Upper lobe of left lung (tissue), 6 donors: ENCODE measurements at regions not wholly inside any gene's neighbourhood (a gene's known extent, or its start where the extent isn't known, plus 50 kb on each side); places are given as distances from the start of the nearest gene placed in this dataset.

Experiments
- ATAC-seq, 2 donors: fragments of 200-7000 bp; cut with Tn5 transposase; one replicate each; pipeline ENCODE4 v1.9.1; 2022; ENCODE audit warnings: mild to moderate bottlenecking in 2 of 2, moderate library complexity in 2 of 2; ENCODE audit not compliant: low FRiP score in 2 of 2
- DNase-seq, 2 donors: peaks; one replicate each; pipeline ENCODE4 v3.0.0-alpha.2; 2019 to 2020
- H3K27ac ChIP-seq, 4 donors: fragments of 200-600 bp; sonication (generic); one replicate each; pipeline ENCODE4 v1.5.1; 2016 to 2019
- H3K27me3 ChIP-seq, 4 donors: fragments of 200-600 bp; sonication (generic); one replicate each; pipeline ENCODE4 v1.5.1; 2017 to 2019
- H3K36me3 ChIP-seq, 4 donors: fragments of 200-600 bp; sonication (generic); one replicate each; pipeline ENCODE4 v1.5.1; 2016 to 2019
- H3K4me1 ChIP-seq, 4 donors: fragments of 200-600 bp; sonication (generic); one replicate each; pipeline ENCODE4 v1.5.1; 2018 to 2019
- H3K4me3 ChIP-seq, 4 donors: fragments of 200-600 bp; sonication (generic); one replicate each; pipeline ENCODE4 v1.5.1; 2017 to 2019; ENCODE audit warnings: mild to moderate bottlenecking in 2 of 4, moderate library complexity in 1 of 4
- H3K9me3 ChIP-seq, 4 donors: fragments of 200-600 bp; sonication (generic); one replicate each; pipeline ENCODE4 v1.5.1; 2018 to 2019
- EP300 ChIP-seq, 4 donors: sonication (generic); formaldehyde crosslinking; IDR thresholded peaks; one replicate each; pipeline ENCODE4 v1.5.1; 2017; ENCODE audit warnings: antibody characterized with exemption in 4 of 4, control low read depth in 2 of 4
- POLR2A ChIP-seq, 4 donors: fragments of 450-650 bp; IDR thresholded peaks; one replicate each; pipeline ENCODE4 v1.5.1; 2016 to 2017; ENCODE audit warnings: antibody characterized with exemption in 4 of 4, mild to moderate bottlenecking in 2 of 4
- POLR2AphosphoS5 ChIP-seq, 2 donors: sonication (generic); formaldehyde crosslinking; IDR thresholded peaks; one replicate each; pipeline ENCODE4 v1.5.1; 2017; ENCODE audit warnings: antibody characterized with exemption in 2 of 2
- WGBS, 2 donors: methylation state at CpG; one replicate each; pipeline ENCODE4 v1.1.5; 2017 to 2018; 5-methylcytosine and 5-hydroxymethylcytosine counted together
- TF ChIP-seq, protein P1 (sequence below), 6 experiments: fragments of 450-650 bp in 4 of 6; fragments of 200-600 bp in 2 of 6; sonication (generic) in 2 of 6; IDR thresholded peaks; one replicate each; pipeline ENCODE4 v1.5.1; 2016 to 2019; ENCODE audit warnings: antibody characterized with exemption in 6 of 6
- donor health status: DM: no; HTN: no; CAD: no; lungs with moderate emphysema.
- donor health status: DM: no; HTN: yes; CAD: no; lungs with severe emphysema.

DNA sequence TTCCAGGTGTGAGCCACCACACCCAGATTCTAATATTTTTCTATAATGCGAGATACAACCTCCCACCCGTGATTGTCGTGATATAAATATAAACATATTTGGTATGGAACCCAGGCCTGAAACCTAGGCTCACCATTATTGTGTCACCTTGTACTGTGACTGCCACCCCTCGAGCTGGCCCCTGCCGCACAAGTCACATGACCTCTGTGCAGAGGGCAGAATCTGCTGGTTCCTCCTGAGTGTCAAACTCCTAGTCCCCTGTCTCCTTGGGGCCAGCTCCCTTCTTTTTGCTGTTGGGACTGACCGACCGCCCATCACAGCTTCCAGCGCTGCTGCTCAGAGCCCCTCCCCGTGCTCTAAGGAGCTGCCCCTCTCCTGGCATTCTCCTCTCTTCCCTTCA, 86.4 kb downstream of the RSPH3 start:
- DNase-seq (no peak), ATAC-seq (no peak)
- H3K27ac ChIP-seq: no peak overlapping the region
- no peaks in the 10 kb centered on the region for H3K27me3 ChIP-seq
- no peaks in the 10 kb centered on the region for H3K36me3 ChIP-seq
- no peak for TF ChIP-seq EP300 (IDR thresholded peaks at IDR 0.05)
- TF ChIP-seq, protein P1, sequence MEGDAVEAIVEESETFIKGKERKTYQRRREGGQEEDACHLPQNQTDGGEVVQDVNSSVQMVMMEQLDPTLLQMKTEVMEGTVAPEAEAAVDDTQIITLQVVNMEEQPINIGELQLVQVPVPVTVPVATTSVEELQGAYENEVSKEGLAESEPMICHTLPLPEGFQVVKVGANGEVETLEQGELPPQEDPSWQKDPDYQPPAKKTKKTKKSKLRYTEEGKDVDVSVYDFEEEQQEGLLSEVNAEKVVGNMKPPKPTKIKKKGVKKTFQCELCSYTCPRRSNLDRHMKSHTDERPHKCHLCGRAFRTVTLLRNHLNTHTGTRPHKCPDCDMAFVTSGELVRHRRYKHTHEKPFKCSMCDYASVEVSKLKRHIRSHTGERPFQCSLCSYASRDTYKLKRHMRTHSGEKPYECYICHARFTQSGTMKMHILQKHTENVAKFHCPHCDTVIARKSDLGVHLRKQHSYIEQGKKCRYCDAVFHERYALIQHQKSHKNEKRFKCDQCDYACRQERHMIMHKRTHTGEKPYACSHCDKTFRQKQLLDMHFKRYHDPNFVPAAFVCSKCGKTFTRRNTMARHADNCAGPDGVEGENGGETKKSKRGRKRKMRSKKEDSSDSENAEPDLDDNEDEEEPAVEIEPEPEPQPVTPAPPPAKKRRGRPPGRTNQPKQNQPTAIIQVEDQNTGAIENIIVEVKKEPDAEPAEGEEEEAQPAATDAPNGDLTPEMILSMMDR (IDR thresholded peaks at IDR 0.05): no peak
- no peak for TF ChIP-seq POLR2A (IDR thresholded peaks at IDR 0.05)
- no peak for TF ChIP-seq POLR2AphosphoS5 (IDR thresholded peaks at IDR 0.05)
- H3K9me3 ChIP-seq: no peaks in the 10 kb centered on the region
- peaks cover 7 to 23% (median 19%) of the 10 kb centered on the region in 4 donors for H3K4me1 ChIP-seq
- no peak overlapping the region for H3K4me3 ChIP-seq
- WGBS, 2 donors: 92 to 97% methylated on average over 9 of the region's 9 CpGs

DNA sequence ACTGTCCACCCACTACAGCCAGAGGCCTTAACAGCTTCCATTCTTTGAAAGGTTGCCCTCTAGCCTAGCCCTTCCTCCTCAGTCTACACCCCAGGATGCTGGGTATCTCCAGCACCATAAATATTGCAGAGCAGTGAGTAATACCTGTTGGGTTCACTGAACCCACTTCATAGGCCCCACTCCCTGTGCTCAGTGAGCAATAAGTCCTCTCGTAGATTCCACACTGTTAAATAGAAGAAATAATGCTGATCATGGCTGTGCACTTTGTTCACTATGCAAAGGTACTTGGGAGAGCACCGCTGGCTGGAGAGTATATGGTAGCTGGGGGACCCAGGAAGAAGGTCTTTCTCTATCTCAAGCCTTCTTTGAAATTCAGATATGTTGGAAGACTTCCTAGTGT, 87.3 kb downstream of the RSPH3 start:
- TF ChIP-seq POLR2A (IDR thresholded peaks at IDR 0.05) (no peak), POLR2AphosphoS5 (IDR thresholded peaks at IDR 0.05) (no peak), EP300 (IDR thresholded peaks at IDR 0.05) (no peak)
- TF ChIP-seq, protein P1 (IDR thresholded peaks at IDR 0.05): no peak
- H3K4me3 ChIP-seq: no peak overlapping the region
- ATAC-seq (no peak), DNase-seq (no peak)
- peaks cover 7 to 23% (median 18%) of the 10 kb centered on the region in 4 donors for H3K4me1 ChIP-seq
- no peaks in the 10 kb centered on the region for H3K9me3 ChIP-seq
- WGBS, 2 donors: 89 to 96% methylated on average over 2 of the region's 2 CpGs
- no peak overlapping the region for H3K27ac ChIP-seq
- H3K27me3 ChIP-seq: no peaks in the 10 kb centered on the region
- H3K36me3 ChIP-seq: no peaks in the 10 kb centered on the region

DNA sequence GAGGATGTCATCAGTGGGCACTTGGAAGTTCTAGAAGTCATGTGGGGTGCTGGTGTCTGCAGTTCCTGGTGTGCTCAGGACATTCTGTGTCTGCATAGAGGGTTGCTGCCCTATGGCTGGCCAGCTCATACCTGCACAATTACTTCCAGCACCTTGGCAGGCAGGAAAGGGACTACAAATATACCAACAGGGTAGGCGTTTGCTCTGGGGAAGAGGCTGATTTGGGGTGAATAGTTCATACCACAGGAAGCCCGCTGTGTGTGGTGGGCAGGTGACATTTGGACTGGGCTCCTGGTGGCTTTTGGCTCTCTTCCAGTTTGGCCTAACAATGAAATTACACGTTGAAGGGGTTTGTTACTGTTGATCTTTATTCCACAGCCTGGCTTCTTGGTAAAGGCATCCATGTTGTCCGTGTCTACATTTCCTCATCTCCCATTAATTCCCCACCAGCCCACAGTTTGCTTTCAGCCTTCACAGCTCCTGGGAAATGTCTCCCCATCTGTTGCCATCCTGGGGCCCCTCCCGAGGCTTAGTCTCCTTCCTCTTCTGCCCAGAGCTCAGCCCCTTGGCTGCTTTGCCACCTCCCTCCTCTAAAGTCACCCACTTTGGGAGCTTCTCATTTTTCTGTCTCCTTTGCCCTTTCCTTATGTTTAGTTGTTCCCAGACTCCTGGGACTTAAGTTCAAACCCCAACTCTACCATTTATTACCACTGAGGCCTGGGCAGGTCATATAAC, 88.1 kb downstream of the RSPH3 start:
- ATAC-seq: peak; percentile 33 to 62
- H3K4me3 ChIP-seq: no peak overlapping the region
- no peaks in the 10 kb centered on the region for H3K36me3 ChIP-seq
- WGBS, 2 donors: 58 to 65% methylated on average over 5 of the region's 5 CpGs
- H3K4me1 ChIP-seq: peaks cover 4 to 18% (median 15%) of the 10 kb centered on the region in 4 donors
- no peaks in the 10 kb centered on the region for H3K27me3 ChIP-seq
- DNase-seq: peak in 1 of 2 donors; percentile 38
- peak overlapping the region in 3 of 4 donors; percentile 72 to 77 (median 73) for H3K27ac ChIP-seq
- H3K9me3 ChIP-seq: no peaks in the 10 kb centered on the region
- TF ChIP-seq POLR2AphosphoS5 (IDR thresholded peaks at IDR 0.05) (no peak), EP300 (IDR thresholded peaks at IDR 0.05) (no peak), POLR2A (IDR thresholded peaks at IDR 0.05) (no peak)
- TF ChIP-seq, protein P1 (IDR thresholded peaks at IDR 0.05): no peak

DNA sequence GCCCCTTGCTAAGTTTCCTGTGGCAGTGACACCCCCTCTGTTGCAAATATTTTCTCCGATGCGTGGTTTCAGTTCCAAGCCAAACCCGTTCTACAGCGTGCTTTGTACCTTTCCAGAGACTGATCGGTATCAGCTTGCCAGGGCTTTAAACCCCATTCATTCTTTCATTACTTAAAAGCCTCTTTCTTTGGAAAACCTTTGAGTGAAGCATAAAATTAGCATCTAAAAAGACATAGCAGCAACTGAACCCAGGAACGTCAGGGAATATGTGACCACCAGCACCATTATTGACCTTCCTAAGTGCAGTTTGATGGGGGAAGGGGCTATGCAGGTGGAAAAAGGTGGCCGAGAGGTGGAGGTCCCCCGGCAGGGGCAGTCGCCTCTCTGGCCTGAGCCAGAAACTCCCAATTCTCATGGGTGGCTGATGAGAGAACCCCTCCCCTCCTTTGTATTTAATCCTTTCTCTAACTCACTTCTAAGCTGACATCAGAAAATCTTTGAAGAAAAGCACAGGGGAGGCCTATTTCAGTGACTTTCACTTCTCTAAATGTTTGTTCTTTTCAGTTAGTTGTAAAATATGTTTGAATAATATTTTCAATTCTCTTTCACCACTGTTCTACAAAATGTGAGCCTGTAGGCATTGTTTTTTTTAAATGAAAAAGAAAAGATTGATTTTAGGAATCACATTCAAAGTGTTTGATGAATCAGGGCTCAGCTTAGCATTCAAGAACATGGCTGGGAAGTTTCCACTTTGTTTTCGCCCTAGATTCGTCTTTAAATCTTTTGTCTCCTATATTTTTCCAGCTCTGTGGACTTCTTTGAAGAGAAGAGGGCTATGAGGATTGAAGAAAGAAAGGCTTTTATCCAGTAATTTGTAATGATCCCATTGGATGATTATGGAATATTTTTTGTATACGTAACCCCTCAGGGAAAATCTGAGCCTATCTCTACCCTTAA, 89.2 kb downstream of the RSPH3 start:
- H3K9me3 ChIP-seq: peaks cover 0 to 4% (median under 1%) of the 10 kb centered on the region in 4 donors
- peaks cover 4 to 18% (median 15%) of the 10 kb centered on the region in 4 donors for H3K4me1 ChIP-seq
- WGBS, 2 donors: 43 to 58% methylated on average over 12 of the region's 12 CpGs
- DNase-seq: peak in 1 of 2 donors; percentile 42
- TF ChIP-seq EP300 (IDR thresholded peaks at IDR 0.05) (peak in 1 of 4 donors; percentile 11), POLR2AphosphoS5 (IDR thresholded peaks at IDR 0.05) (no peak)
- H3K4me3 ChIP-seq: peak overlapping the region in 1 of 4 donors; percentile 11
- H3K27me3 ChIP-seq: no peaks in the 10 kb centered on the region
- ATAC-seq: peak; percentile 63 to 65
- H3K36me3 ChIP-seq: no peaks in the 10 kb centered on the region
- H3K27ac ChIP-seq: peak overlapping the region; percentile 71 to 77 (median 72)

DNA sequence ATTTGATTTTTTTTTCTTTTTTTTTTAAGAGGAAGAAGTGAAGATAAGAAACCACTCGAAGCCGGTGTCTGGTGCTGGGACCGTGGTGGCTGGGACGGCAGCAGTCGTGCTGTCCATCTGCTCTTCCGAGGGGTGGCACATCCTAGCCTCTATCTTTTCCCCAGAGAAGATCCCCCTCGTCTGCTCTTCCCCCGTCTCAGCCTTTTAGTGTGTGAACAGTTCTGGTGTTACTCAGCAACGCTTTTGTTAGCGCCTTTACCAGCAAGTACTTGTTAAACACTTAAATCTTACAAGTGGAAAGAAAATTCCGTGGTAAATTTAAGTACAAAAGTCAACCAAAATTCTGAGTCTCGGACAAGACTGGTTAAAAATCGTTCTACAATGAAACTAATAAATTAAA, 90.1 kb downstream of the RSPH3 start:
- TF ChIP-seq EP300 (IDR thresholded peaks at IDR 0.05) (no peak), POLR2AphosphoS5 (IDR thresholded peaks at IDR 0.05) (no peak), POLR2A (IDR thresholded peaks at IDR 0.05) (no peak)
- TF ChIP-seq, protein P1 (IDR thresholded peaks at IDR 0.05): no peak
- Histone ChIP-seq H3K27me3 (no peaks in the 10 kb centered on the region), H3K4me3 (peak overlapping the region in 1 of 4 donors; percentile 9), H3K36me3 (no peaks in the 10 kb centered on the region), H3K4me1 (peaks cover 4 to 18% (median 15%) of the 10 kb centered on the region in 4 donors), H3K9me3 (peaks cover 0 to 13% (median 9%) of the 10 kb centered on the region in 4 donors), H3K27ac (peak overlapping the region; percentile 71 to 77 (median 72))
- DNase-seq (no peak), ATAC-seq (peak; percentile 47 to 72)
- WGBS, 2 donors: 61% methylated on average over 13 of the region's 13 CpGs
